Activated CD8-positive, alpha-beta memory T cell treated with anti-CD3 and anti-CD28 coated beads, Interleukin-2, amount 50 U/mL, for 4 hours (primary cell): ENCODE measurements at regions not wholly inside any gene's neighbourhood (a gene's known extent, or its start where the extent isn't known, plus 50 kb on each side); places are given as distances from the start of the nearest gene placed in this dataset.
"Not testable (repeated sequence)": the region's sequence is repeated elsewhere in the genome, so short reads cannot be mapped to it uniquely, and the experiment has no call there.

Source experiments
- DNase-seq: peaks from one replicate; pipeline ENCODE4 v3.0.0-alpha.2; 2020

DNA sequence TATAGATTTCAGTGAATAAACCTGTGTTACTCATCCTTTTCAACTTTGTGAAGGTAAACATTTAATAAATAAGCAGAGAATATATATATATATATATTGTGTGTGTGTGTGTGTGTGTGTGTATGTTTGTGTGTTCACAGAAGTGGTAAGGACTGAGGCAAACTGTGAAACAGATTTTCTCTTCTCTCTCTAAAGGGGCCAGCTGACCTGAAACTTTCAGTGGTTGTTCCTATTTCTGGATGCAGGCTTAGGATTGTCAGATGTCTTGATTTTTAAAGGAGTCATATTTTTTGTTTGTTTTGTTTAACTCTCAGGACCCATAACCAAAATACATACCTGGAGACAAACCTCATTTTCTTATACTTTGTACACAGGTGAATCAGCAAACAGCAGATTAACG, 714.9 kb upstream of the MEF2C start:
- no peak for DNase-seq

DNA sequence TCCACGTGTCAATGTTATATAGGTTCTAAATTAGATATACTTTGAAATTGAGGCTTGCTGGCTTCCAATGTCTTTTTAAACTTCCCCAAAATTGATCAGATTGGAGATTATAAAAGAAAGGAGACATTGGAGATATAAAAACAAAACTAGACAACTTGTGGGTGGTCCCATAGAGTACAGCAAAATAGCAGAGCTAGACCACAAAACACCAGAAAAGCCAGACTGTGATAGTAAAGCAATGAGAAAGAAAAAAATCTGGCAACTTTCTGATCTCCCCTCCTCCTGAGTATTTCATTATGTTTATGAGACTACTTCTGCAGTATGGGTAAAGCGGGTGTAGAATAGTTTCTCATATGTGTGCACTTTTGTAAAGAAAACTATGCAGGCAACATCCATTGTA, 713.8 kb upstream of the MEF2C start:
- no peak for DNase-seq

DNA sequence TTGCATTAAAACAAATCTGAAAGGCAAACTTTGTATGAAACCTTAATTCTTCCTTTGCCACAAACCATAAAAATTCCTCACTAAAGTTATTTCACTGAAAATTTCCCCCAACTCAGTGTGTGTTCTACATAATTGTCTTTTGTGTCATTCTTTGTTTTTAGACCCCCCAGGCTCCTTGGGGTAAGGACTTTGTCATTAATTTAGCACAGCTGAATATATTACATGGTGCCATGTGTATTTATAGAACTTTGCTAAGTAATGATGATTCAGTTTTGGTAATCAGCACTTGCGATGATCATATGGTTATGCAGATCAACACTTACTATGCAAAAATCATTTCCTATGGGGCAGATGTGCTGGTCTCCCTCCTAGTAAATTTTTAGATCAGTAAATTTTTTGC, 712.1 kb upstream of the MEF2C start:
- no peak for DNase-seq

DNA sequence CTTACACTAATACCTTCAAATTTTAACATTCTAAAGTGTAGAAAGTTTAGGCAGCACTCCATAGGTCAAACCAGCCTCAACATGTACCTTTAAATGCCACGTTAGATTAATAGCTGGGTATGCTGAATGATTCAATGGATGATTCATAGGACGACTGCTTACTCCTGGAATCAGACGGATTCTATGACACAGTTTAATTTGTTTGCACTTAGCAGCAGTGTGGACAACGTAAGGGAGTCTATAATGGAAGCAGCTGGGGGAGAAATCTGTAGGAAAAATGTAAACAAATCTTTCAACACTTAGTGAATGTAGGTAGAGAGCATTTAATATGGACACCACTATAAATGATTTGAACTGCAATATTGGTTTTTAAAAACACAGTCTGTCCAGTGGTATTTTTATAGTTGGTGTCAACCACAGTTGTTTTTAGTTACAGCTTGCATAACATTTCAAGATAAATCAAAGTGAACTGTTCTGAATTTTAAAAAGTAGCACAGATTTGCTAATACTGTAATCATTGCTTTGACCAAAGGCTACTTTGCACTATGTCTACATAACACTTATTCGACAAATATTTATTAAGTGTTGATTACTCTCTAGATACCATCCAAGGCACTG, 701.5 kb upstream of the MEF2C start:
- DNase-seq, result no peak

DNA sequence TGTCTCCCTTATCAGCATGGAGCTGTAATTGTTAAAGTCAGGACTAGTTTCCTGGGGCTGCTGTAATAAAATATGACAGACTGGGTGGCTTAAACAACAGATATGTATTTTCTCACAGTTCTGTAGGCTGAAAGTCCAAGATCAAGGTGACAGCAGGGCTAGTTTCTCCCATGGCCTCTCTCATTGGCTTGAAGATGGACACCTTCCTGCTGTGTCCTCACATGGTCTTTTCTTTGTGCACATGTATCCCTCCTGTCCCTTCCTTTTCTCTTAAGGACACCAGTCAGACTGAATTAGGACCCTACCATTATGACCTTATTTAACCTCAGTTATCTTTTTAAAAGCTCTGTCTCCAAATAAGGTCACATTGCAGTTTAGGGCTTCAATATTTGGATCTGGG, 700.5 kb upstream of the MEF2C start:
- DNase-seq, result no peak

DNA sequence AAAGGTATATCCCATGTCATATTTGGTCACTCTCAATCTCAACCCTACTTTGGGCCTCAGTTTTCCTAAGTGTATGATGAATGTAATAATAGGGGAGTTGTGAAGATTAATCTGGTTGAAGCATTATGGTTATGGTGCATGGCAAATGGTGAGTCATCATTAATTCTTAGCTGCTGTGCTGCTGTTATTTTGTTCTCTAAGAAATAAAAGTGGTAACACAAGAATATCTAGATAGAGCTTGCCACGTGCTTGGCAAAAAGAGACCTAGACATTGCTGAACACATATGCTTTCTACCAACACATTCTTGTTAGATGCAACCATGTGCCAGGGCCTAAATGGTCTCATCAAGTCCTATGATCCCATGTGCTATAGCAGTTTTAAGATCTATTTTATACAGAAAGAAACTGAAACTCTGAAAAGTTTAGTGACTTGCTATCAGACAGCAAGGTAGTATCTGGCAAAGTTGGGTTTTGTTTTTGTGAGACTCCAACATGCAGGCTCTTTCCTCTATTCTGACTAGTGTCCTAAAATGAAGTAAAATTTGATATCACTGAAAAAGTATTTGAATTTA, 699.9 kb upstream of the MEF2C start:
- DNase-seq, result no peak

DNA sequence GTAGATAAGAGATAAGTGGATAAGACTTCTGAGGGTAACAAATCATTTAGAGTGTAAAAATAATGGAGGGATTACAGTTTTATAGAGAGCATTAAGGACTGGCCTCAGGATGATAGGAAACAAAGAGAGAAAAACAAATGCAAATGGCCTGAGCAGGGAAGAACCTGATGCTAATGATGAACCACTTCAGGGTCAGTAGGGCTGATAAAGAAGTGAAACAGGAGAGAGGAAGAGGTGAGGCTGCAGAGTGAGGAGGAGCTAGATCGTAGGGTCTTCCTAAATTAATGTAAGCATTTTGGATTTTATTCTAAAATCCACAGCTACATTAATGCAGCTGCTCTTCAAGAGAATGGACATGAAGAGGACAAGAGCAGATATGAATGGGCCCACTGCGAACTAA, 698.0 kb upstream of the MEF2C start:
- DNase-seq, result no peak

DNA sequence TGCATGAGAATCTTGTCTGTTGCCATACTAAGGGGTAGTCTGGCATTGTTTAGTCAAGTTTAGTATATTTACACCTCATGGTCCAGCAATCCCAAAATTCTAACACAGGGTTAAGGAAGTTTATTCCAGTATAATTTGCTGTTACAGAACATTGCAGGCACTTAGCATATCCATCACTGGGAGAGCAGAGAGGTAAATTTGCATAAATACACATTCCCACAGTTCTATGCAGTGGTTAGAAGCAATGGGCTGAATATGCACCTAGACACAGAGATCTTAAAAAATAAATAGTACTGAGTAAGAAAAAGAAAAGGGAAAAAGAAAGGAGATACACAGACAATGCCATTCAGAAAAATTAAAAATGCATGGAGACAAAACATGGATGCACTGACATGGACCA, 692.3 kb upstream of the MEF2C start:
- DNase-seq, result no peak

DNA sequence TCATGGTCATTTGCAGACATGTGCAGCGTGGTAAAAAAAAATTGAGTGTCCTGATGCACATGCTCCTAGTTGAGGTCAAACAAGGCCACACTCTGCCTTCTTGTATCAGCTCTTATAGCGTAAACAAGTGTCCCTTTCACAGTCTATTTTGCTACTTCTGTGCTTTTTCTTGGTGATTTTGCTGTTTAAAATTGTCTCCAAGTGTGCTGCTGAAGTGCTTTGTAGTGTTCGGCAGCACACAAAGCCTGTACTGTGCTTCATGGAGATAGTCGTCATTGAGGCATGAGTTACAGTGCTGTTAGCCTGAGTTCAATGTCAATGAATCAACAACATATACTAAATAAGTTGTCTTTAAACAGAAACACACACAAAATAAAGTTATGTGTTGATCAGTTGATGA, 690.4 kb upstream of the MEF2C start:
- DNase-seq, result no peak

DNA sequence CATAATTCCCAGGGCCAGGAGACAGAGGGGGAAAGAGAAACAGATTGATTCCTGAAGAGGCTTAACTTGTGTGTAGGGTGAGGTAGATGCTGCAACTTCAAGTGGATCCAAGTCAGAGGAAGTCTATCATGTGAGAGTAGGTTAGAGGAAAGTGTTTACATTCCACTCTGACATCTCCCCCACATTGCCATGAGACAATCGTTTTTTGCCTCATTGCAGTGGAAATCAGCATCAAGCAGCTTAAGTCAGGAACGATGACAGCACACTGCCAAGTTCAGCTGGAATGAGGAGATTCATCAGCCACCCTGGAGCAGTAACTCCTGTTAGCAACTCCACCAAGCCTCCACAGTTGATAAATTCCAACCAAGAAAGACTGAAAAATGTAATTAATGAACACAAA, 689.7 kb upstream of the MEF2C start:
- no peak for DNase-seq

DNA sequence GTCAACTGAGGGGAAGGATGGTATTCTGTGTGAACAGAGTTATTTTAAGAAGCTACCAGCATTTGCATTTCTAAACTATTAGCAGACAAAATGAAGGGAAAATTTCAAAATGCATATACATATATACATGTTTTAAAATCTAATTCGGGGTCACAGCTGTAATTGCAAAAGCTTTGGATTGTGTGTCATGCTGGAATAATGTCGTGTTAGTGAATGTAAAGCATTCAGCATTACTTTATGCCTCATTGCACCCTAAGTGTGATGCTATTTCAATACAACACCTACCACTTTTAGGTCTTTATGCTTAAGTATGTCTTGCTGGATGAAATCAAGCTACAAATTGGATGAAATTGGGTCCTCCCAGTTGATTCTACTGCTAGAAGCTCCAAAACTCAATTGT, 687.6 kb upstream of the MEF2C start:
- no peak for DNase-seq

DNA sequence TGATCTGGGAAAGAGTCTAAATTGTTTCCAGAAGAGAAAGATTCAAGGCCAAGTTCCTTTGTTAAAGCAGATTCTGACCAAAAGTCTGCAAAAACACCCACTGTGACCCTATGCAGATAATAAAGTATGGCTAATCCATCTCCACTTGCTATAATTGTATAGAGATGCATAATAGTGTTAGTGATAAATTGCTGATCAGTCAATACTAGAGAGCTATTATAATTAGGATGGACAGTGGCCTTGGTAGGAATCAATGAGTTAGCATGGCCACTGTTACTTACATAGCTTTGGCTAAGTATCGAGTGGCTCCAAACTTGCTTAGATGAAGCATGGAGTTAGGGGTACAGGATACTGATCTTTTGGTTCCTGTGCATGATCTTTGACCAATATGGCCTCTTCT, 683.4 kb upstream of the MEF2C start:
- DNase-seq, result no peak

DNA sequence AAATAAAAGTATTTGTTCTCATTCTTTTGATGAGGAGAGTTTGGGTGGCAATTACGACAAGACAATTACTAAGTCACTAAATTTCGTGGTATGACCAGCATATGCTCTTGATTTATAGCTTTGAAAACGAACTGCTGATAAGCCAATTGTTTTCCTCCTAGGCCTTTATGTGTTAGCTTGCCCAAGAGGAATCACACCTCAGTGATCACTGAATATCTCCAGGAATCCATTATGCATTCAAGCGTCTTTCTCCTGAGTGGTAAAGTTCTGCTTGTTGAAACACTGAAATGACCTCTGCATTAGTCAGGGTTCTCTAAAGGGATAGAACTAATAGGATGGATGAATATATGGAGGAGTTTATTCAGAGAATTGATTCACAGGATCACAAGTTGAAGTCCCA, 677.7 kb upstream of the MEF2C start:
- DNase-seq, result no peak

DNA sequence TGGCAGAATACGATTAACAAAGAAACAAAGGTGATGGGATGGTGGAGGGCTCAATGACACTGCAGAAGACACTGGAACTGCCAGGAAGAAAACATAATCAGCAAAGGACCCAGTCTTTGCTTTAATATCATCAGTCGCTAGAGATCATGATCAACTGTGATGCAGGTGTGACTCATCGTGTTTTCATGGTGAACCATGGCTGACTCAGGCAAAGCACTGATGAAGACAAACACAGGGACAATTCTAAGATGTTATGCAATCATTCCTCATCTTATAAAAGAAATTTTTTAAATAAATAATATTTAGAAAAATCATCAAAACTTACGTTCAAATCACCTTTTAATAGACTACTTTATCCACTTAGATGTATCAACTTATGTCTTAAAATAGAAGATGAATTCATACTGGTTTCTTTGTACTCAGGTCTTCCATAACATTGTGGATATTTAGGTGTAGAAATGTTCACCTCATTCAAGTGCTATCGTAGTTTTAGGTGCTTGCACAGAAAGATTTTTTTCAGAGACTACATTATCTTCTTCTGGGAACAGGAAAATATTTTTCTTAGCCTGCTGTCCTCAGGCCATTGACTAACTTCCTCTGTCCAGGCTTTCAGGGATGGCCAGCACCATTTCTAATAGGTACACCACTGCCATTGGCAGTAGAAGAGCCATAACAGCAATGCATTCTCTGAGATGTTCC, 673.4 kb upstream of the MEF2C start:
- no peak for DNase-seq

DNA sequence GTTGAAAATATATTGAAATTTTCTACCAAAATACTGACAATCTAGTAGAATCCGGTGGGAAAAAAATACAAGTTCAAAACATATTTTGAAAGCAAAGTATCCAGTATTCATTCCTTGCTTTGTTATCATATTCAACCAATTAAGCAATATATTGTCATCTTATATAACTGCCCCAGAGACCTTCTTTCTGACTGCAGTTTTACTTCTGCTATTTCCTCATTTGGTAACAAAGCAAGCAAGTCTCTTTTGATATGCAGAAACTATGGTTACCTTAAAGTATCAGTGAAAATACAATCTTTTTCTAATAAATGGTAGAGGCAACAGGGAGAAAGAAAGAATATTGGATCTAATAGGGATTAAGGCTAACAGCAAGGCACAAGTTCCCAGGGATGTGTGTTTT, 663.7 kb upstream of the MEF2C start:
- no peak for DNase-seq

DNA sequence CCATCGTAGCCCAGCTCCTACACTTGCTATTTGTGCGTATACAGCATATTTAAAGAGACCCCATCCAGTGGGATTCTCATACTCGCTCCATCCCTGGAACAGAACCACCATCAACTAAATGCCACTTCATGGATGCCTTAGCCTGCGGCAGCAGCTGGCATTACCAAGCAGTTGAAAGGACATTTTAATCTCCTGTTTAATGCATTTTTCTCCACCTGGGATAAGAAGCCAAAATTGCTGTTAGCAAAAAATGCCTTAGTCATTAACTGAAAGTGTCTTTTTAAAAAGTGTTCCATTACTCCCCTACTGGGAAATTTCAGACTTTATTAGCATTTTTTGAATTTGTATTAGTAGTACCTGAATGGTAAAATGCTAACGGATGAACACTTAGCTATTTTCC, 662.6 kb upstream of the MEF2C start:
- no peak for DNase-seq

DNA sequence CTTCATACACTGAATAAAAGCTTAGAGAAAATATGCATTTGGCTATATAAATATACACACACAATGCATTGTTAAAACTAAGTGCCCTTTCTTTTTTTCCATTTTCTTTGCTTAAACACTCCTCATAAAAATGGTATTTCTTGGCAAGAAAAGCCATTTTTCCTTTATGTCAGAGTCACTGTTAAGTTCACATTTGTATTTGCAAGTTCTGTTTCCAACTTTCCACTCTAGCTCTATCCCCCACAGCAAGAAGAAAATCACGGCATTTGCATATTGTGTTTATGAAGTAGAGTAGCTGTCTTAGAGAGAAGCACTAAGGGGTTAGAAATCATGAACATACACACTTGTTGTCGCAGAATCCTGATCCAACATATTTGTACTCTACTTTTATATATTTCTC, 662.1 kb upstream of the MEF2C start:
- no peak for DNase-seq

DNA sequence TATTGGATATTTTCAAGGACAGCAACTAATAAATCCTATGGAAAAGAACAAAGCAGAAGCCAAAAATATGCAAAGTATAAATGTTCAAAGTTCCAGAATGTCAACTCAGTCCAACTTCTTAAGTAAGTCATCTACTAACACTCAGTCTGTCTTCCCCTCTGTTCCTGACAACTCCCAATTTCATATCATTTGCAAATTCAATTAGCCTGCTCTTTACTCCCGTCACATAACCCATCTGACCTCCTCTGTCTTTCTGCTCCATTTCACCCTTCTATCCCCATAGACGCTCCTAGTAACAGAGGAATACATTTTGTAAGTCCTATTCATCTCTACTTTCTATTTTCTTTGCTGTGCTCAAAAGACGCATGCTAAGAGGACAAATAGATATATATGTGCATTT, 659.8 kb upstream of the MEF2C start:
- no peak for DNase-seq

DNA sequence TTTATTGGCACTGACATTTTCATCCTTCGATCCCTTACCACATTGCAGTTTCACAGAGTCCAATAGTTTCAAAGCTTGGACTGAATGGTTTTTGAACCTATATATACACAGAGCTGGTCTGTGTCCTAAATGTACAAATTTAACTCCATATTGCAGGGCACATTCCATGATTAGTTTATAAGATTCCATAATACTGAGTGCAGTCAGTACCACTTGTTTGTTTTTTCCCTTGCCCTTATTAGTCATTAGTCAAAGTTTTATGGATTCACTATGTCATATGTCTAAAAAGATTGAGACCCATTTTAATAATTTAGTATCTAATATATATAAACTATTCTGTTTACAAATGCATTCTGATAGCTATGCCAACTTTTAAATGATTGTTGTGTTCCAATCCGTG, 654.8 kb upstream of the MEF2C start:
- no peak for DNase-seq

DNA sequence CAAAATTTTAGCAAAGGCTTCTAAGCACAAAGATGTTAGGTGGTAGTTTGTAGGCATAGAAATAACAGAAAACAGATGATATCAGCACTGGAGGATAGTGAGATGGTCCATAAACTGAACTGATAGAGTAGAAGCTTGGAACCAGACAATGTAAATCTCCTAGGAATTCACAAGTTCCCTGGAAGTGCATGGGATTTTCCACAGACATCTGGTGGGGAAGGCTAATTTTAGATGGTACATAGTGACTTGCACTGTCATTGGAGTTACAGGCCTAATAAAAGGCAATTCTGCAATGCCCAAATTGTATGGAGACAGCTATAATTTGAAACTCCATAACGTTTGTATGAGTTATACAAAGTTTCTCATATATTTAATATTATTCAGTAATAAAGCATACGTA, 653.0 kb upstream of the MEF2C start:
- DNase-seq, result no peak

DNA sequence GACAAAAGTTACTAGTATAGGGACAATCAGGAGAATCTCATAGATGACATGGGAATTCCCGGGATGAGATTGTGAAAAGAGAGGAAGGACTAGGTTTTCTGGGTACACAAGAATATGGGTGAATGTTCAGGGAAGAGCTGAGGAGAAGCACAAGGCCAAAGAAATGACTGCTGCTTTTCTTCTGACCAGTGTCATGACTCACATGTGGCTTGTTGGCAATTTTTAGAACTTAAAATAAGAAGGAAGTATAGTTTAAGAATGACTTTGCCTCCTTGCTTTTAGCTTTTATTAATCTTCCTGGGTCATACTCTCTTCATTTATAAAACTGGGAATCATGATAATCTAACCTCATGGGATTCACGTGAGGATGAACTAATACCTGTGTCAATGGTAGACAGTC, 652.4 kb upstream of the MEF2C start:
- no peak for DNase-seq

DNA sequence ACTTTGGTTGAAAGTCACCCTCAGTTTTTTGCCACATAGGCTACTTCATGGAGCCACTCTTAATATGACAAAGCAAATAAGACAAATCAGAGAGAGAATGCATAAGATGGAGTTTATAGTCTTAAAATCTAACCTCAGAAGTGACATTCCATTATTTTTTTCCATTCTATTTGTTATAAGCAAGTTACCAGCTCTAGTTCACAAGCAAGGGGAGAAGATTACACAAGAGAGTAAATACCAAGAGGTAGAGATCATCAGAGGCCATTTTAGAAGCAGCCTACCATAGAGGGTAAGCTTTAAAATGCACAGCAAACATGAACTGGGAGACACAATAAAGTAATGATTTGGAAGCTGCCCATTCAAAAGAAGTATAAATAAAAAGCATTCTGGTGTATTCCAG, 651.3 kb upstream of the MEF2C start:
- DNase-seq, result no peak

DNA sequence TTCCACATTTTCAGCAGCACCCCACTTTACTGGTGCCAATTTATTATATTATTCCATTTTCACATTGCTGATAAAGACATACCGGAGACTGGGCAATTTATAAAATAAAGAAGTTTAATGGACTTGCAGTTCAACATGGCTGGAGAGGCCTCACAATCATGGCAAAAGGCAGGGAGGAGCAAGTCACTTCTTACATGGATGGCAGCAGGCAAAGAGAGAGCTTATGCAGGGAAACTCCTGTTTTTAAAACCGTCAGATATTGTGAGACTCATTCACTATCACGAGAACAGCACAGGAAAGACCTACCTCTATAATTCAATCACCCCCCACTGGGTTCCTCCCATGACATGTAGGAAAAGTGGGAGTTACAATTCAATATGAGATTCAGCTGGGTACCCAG, 641.8 kb upstream of the MEF2C start:
- no peak for DNase-seq

DNA sequence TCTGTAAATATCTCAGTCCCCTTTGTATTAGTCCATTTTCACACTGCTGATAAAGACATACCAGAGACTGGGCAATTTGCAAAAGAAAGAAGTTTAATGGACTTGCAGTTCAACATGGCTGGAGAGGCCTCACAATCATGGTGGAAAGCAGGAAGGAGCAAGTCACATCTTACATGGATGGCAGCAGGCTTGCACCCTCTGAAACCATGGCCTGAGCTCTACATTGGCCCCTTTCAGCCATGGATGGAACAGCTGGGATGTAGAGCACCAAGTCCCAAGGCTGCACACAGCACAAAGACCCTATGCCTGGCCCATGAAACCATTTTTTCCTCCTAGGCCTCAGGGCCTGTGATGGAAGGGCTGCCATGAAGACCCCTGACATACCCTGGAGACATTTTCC, 640.9 kb upstream of the MEF2C start:
- DNase-seq, result not testable (repeated sequence)

DNA sequence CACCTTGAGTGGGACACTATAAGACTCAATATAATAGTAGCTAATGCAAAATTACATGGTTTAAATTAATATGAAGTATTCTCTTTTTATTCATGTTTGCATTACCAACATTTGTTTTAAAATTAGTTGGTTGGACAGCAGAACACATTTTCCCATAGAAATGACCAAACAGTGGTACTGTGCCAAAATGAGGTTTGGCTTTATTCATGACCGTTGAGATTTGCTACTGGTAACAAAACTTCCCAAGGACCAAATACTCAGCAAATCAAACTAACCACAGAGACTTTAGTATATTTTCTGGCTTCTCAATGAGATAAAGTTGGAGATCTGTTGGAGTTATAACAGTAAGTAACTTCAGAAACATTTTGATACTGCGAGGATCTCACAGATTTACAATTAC, 637.8 kb upstream of the MEF2C start:
- no peak for DNase-seq
